ENCODE measurements at regions not wholly inside any gene's neighbourhood (a gene's known extent, or its start where the extent isn't known, plus 50 kb on each side); places are given as distances from the start of the nearest gene placed in this dataset.

GRCh38 chr20:56890011-56890410, 260.9 kb downstream of the TFAP2C start:
- TF ChIP-seq CTCF (conservative IDR thresholded peaks at IDR 0.05): no peak
- TF ChIP-seq ZFX (IDR thresholded peaks at IDR 0.05): no peak
